ENCODE measurements at regions not wholly inside any gene's neighbourhood (a gene's known extent, or its start where the extent isn't known, plus 50 kb on each side); places are given as distances from the start of the nearest gene placed in this dataset.

DNA sequence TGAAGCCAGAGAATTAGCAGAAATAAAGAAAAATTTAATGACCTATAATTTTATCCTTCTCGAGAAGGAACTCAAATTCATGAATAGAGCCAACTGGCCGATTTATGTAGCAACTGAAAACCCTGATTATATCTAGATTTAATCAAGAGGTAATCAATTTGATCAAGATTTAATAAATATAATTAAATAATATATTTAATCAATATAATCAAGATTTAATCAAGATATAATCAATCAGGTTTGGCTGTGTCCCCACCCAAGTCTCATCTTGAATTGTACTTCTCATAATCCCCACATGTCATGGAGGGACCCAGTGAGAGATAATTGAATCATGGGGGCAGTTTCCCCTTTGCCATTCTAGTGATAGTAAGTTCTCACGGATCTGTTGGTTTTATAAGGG lies 181.2 kb upstream of the CDIN1 start:
- DNase-seq (ENCODE audit: low read depth, low spot score): no peak

DNA sequence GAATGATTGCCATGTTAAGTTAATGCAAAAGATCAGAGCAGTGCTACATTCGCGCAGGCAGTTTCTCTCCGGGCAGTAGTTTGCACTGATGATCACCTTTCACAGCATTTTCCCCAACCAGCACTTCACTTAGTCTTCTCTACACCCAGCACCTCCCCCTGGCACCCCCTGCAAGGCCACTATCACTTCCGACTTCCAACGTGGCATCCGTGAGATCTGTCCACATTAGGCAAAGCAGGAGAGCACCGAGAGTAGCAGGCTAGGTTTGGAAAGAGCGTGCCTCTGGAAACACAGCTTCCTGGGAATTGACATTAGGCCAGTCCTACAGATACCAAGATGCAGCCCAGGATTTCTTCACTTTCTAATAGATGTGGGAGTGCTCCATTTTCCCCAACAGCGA lies 180.2 kb upstream of the CDIN1 start:
- no peak for DNase-seq (ENCODE audit: low read depth, low spot score)

DNA sequence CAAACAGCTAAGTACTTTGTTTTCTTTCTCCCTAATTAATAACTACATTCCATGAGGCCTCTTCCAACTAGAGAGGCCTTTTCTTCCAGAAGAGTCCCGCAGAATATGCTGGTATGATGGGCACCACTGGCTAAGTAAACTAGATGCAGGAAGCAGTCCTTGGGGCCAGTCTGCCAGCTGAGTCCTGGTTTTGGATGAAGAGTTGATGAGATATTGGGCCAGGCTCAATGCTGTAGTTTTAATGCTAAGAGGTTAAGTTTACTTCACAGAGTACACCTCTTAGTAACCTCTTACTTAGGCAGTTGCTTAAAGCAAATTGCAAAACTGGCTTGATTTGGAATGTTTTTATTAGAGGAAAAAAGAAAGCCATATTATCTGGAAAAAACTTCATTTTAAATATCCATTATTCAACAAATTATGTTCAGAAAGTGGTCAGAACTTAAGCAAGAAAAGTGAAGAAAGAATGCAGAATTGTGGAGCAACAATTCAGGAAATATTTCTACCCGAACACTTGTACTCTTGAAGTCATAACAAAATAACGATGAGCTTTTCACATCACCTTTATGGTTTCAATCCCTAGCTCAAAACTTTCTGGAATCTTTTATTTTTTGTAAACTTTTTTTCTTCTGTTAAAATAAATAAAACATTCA lies 178.4 kb upstream of the CDIN1 start:
- DNase-seq (ENCODE audit: low read depth, low spot score): no peak

DNA sequence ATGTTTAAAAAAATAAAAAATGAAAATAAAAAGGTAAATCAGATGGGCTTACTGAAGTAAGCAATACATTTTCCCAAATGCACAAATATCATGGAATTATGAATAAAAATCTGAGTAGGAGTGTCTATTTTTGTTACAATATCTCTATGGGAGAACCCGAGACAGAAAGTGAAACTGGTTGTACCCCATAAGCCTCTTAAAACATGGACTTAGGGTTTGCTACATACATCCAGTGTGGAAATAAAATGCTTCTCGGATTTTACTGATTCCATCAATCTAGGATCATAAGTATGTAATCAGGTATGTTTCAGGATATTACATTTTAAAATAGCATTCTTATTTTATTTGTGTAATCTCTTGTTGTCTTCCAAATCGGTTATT lies 177.8 kb upstream of the CDIN1 start:
- DNase-seq (ENCODE audit: low read depth, low spot score): no peak

DNA sequence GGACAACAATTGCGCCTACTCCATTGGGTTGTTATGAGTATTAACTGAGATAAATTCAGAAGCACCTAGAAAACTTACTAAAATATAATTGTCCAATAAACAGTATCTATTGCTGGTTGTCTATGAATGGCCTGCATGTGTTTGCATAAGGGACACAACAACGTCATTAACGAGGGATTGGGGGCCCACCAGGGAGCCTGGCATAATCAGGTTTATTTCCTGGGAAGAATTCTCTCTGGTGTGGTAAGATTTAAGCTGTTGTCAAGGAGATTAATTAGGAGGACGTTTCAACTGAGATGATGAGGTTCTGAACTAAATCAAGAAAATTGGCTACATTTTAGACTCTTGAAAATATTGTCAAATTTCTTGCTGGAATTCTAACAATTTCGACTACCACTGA lies 176.1 kb upstream of the CDIN1 start:
- DNase-seq (ENCODE audit: low read depth, low spot score): no peak

DNA sequence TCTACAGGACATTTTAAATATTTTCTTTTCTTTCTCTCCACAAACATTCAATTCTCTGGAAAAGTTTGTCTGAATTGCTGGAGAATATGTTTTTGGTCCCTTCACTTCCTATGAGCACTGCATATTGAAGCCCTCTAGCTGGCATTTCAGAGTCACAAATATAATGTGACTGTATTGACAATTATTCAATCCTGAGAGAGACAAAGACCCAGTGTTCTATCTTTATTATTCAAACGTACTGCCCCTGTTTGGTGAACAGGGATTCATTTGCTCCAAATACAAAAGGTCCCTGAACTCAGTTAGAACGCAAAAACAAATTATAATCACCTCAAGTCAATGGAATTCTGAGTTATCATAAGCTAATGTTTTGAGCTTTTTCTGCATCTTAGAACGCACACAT lies 173.1 kb upstream of the CDIN1 start:
- DNase-seq (ENCODE audit: low read depth, low spot score): no peak

DNA sequence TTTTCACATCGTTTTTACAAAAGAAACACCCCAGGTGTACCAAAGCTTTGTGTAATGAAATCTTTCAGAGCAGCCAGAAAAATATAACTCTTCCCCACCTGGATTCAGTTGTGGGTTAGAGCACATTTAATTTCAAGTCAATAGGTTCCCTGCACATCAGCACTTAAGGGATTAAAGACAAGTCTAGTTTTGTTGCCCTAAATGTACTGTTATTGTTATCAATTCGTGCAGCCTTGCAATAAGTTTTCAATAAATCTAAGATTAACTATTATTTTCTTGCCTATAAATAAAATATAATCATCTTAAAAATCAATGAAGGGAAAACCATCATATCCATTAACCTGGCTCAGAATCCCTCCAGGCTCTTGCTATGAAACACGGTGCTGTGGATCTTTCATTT lies 172.5 kb upstream of the CDIN1 start:
- no peak for DNase-seq (ENCODE audit: low read depth, low spot score)

DNA sequence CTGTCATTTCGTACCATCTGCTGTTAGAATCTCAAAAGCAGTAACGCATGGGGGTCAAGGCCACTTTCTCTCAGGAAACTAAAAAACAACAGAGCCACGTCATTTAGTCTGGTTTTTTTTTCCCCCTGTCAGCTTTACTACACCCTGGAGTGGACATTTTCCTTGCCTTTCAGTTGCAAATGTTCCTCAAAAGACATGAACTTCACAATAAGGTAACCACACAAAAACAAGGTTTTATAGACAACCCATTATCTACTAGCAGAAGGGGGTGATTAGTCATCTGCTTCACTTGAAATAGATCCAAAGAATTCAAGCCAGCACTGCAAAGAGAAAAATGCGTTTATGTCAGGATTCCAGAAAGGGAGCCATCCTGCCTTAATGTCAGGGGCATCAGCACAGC lies 171.8 kb upstream of the CDIN1 start:
- DNase-seq (ENCODE audit: low read depth, low spot score): peak; percentile 66

DNA sequence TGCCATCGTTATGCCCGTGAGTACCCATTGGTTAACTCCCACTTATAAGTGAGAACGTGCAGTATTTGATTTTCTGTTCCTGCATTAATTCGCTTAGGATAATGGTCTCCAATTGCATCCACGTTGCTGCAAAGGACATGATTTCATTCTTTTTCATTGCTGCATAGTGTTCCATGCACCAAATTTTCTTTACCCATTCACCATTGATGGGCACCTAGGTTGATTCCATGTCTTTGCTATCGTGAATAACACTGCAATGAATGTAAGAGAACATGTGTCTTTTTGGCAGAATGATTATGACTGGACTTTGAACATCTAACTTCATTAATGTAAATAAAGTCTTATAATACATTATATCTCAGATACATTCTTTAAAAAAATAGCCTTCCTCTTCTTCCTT lies 169.6 kb upstream of the CDIN1 start:
- DNase-seq (ENCODE audit: low read depth, low spot score): no peak

DNA sequence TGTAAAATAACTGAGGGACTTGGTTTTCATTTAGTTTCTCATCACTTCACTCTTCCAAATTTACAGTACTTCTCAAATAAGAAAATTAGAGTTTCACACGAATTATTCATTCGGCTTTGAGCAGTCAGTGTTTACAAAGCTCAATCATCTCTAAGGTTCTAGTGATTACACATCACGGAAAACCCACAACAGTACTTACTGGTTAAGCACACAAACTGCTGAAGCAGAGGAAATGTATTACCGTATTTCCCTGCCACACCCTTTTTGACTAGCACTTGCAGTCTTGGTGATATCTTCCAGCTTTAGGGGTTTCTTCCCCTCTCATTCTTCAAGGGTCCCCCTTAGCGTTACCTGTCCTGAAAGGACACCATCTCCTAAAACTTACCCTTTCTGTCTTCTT lies 164.8 kb upstream of the CDIN1 start:
- DNase-seq (ENCODE audit: low read depth, low spot score): no peak

DNA sequence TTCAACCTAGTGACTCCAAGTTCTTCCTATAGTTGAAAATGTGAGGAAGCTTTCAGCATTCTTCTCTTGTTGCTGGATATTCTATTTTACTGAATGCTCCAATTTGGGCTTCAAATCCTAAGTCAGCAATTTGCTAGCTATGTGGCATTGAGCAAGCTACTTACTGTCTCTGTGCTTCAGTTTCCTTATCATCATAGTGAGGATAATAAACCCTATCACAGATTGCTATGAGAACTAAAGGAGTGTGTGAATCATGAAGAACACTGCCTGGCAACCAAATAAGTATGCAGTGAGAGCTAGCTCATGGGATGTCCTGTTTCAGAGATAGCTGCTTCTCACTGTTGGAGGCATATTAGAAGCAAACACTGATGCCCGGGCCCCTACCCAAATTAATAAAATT lies 163.8 kb upstream of the CDIN1 start:
- DNase-seq (ENCODE audit: low read depth, low spot score): no peak

DNA sequence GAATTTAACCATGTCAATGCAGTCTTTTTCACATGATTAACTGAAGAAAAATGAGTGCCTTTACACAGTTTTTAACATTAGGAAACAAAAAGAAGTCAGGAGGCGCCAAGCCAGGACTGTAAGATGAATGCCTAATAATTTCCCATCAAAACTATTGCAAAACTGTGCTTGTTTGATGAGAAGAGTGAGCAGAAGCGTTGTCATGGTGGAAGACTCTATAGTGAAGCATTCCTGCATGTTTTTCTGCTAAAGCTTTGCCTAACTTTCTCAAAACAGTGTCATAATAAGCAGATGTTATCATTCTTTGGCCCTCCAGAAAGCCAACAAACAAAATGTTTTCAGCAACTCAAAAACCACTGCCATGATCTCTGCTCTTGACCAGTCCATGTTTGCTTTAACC lies 156.8 kb upstream of the CDIN1 start:
- DNase-seq (ENCODE audit: low read depth, low spot score): no peak

DNA sequence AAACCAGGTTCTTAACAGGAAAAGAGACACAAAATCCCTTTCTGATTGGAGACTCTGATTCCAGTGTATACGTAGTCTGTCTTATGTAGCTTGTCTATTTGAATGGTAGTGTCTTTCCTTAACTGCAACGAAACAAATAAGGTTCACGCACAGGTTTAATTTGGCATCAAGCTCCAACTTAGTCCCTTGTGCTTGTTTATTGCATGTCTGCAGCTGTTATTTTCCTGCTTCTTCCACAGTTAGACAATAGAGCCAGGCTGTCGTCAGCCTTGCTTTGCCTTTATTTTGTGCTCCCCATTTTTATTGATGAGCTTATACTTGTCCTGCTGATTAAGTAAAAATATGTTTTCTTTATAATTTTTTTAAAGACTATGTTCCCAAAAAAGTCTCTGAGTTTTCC lies 152.7 kb upstream of the CDIN1 start:
- no peak for DNase-seq (ENCODE audit: low read depth, low spot score)

DNA sequence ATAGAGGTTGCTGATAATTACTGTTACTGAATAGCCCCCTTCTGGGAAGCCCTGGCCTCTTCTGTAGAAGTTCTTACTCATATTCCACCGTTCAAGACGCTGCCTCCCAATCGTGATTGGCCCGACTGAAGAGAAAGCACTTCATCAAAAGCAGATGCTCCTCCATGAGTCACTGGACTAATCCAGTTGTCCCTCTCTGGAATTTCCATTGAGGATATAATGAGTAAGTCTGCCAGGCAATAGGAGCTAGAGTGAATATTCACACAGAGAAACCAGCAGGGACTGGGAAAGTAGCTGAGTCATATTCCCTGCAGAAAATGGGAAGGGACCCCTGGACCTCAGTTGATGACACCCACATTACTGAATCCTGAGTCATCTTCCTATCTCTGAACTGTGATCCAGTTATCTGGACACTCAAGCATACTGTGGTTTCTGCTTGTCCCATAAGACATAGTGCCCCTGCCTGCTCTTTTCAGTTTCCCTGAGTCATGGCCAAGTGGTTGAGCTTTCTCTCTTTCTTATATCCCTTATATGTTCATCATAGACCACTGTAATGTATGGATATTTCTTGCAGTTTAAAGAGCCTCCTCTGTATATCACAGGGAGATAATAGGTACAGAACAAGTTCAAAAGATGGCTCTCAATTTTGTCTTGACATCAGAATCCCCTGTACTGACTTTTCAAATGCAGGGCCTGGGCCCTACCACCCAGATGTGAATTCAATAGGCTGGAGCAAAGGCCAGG lies 151.2 kb upstream of the CDIN1 start:
- DNase-seq (ENCODE audit: low read depth, low spot score): peak; percentile 89

DNA sequence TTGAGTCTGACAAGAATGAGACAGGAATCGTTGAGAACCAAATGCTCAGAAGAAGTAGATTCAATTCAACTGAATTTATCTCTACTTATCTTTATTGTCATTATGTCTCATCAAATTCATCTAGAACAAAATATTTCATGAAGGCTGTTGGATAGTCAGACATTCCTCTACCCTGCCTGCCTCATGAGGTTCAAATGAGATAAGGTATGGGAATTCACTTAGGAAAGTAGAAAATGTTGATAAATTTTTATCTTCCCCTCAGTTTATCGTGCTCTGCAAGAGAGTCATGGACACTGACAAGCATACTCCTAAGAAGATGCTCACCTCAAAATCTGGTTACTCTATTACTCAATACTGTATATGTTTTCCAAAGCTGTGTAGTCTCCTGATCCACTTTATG lies 149.7 kb upstream of the CDIN1 start:
- no peak for DNase-seq (ENCODE audit: low read depth, low spot score)

DNA sequence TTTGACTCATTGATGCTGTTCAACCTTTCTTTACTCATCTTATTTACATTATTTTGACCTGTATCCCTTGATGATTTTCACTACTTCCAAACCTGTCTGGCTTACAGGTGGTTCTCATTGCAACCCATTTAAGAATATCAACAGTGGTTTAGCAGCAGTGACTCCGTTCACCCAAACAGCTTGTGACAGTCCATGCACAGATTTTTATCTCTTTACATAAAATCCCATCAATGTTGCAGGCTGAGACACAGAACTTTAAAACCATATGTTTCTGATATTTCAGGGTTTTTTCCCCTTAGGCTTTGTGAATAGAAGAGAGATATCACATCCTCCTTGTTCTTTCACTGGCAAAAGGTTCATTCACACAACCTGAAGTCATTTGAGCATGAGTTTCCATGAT lies 149.1 kb upstream of the CDIN1 start:
- no peak for DNase-seq (ENCODE audit: low read depth, low spot score)

DNA sequence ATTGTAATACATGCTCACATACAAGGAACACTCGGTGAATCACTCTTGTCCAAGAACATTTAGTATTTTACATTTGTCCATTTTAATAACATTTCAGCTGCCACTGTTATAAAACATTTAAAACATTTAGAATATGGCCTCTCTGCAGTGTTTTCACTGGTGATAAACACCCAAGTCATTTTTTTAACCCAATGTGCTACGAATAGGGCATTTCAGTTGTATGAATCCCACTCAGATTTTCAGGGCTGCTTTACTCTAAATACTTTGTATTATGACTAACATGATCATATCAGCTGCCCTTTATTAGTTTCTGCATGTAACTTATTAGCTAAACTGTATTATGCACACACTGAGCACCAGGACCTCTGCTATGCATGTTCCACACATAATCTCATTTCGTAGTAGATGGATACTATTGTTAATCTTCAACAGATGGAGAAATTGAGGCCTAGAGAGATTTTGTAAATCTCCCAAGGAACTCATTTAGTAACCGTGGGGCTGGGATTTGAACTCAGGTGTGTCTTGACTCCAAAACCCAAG lies 148.6 kb upstream of the CDIN1 start:
- DNase-seq (ENCODE audit: low read depth, low spot score): no peak

DNA sequence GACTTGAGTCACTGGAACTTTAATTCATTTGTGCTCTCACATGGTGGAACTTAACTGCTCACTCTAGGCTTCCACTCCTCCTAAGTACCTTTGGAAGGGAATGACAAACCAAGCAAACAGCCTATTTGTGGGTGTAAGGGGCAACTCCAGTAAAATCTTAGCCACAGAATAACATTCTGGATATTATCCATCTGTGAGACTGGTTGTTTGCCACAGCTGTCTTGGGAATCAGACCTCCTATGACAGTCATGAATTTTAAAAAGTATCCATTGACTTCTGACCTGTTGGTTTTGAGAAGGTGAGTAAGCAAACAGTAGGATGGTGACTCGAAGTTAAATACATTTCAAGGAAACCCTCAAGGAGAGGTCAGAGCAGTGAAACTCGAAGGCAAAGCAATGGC lies 147.3 kb upstream of the CDIN1 start:
- no peak for DNase-seq (ENCODE audit: low read depth, low spot score)

DNA sequence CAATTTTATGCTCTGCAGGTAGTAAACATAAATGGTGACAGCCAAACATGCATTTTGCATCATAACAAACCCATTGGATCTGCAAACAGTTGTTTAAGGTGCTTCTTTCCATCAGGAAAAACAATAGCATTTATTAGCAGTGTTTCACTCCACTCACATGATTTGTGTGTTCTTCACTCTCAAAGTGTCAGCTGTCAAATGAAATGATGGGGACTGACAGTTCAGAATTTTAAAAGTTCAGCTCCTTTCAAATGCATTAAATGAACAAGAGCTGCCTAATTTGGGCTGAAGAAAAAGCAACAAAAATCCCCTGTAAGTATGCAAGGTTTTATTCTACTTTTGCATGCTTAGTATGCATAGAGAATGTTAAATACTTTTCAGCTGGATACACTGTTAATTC lies 145.2 kb upstream of the CDIN1 start:
- no peak for DNase-seq (ENCODE audit: low read depth, low spot score)

DNA sequence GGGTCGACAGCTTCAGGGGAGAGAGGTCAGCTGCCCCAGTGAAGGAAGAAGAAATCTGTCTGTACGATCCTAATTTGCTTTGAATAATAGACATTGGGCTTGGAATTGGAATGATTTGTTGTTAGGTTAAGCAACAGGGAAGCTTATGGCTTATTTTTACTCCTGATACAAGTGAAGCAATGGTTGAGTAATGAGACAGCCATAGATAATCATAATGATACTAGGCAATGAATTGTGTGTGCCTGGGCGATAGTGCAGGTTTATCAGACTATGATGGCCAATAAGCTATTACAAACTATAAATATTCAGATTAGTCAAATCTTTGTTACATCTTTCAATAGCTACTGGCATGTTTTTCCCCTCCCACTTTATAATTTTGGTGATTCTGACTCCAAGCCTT lies 140.9 kb upstream of the CDIN1 start:
- DNase-seq (ENCODE audit: low read depth, low spot score): no peak

DNA sequence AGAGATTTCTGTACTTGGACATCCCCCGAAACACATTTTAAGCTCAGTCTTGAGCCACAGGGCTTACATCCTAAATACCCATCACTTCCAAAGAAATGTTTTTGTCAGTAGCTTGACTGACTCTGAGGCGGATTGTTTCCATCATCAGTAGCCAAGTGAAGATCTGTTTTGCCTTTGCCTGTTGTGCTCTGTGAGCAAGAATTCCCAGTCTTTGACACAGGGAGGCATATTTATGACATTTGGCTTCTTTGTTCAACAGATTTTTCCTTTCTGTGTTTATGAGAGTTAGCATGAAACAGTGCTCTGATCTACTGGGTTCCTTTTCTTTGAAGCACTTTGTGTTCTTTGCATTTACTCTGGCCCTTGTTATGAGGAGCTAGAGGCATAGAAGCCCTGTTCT lies 132.1 kb upstream of the CDIN1 start:
- no peak for DNase-seq (ENCODE audit: low read depth, low spot score)

DNA sequence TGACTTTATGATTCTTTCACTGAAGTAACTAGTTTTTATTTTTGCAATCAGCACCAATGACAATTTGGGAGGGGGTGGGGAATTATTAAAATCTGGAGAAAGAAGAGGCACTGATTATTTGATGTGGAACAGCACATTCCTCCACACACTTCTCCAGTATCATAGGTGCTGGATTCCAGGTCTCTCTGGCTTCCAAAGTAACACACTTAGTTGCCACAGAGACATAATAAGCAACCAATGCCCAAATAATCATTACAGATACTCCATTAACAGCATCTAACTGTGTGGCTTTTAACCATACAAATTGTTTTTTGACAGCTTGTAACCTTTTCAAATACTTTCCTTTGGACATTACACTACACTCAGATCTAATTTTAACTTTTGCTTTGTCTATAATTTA lies 131.0 kb upstream of the CDIN1 start:
- DNase-seq (ENCODE audit: low read depth, low spot score): no peak

DNA sequence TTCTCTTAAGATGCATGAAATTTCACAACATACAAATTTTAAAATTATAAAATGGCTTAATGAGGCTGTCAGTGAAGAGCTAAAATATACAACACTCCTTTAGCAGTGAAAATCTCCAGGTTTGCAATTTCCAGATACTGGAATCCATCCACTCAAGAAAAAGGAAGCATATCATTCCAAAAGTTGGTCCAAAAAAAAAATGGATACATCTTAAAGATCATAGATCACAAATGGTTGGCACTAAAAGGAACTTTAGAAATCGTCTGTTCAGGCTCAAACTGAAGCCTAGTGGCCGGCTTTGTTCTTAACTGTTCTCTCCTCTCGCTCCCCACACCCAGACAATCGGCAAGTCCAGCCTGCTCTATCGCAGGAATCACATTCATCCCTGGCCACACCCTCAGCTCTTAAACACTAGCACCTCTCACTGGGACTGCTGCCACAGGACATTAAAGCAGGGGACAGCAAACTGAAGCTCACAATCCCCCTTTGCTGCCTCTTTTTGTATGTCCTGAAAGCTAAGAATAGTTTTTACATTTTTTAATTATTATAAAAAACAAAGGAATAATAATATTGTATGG lies 130.3 kb upstream of the CDIN1 start:
- DNase-seq (ENCODE audit: low read depth, low spot score): no peak
